Uterus (tissue), 3 donors: ENCODE measurements at regions not wholly inside any gene's neighbourhood (a gene's known extent, or its start where the extent isn't known, plus 50 kb on each side); places are given as distances from the start of the nearest gene placed in this dataset.

Experiments used
- DNase-seq, 2 donors: peaks; one replicate each; pipeline ENCODE4 v3.0.0-alpha.2; 2019 to 2020
- H3K27ac ChIP-seq, 2 donors: fragments of 200-600 bp; sonication (generic); 1 replicate in 1 of 2; 2 replicates in 1 of 2; pipeline ENCODE4 v1.5.1; 2016 to 2018
- H3K27me3 ChIP-seq, 2 donors: fragments of 200-600 bp; sonication (generic); one replicate each; pipeline ENCODE4 v1.5.1; 2018 to 2019; ENCODE audit warnings: control low read depth in 1 of 2
- H3K36me3 ChIP-seq, 2 donors: fragments of 200-600 bp; sonication (generic); one replicate each; pipeline ENCODE4 v1.5.1; 2019; ENCODE audit warnings: control low read depth in 1 of 2
- H3K4me1 ChIP-seq, 2 donors: fragments of 200-600 bp; sonication (generic); one replicate each; pipeline ENCODE4 v1.5.1; 2018 to 2019; ENCODE audit warnings: control low read depth in 1 of 2
- H3K4me3 ChIP-seq, 2 donors: fragments of 200-600 bp; sonication (generic); 1 replicate in 1 of 2; 2 replicates in 1 of 2; pipeline ENCODE4 v1.5.1; 2018 to 2019; ENCODE audit warnings: mild to moderate bottlenecking in 1 of 2
- H3K9me3 ChIP-seq, 2 donors: fragments of 200-600 bp; sonication (generic); one replicate each; pipeline ENCODE4 v1.5.1; 2019; ENCODE audit warnings: control low read depth in 1 of 2
- POLR2A ChIP-seq, 2 donors: fragments of 450-650 bp; IDR thresholded peaks; one replicate each; pipeline ENCODE4 v1.6.1; 2016; ENCODE audit warnings: antibody characterized with exemption in 2 of 2, mild to moderate bottlenecking in 1 of 2, moderate library complexity in 1 of 2
- intact Hi-C: fragments of 100-400 bp; cut with DNase I; formaldehyde crosslinking; loops from one replicate; pipeline ENCODE4 v1.15.1; 2023; ENCODE audit warnings: low total_unique reads
- TF ChIP-seq, protein P1 (sequence below), 4 experiments: fragments of 200-600 bp in 2 of 4; fragments of 450-650 bp in 2 of 4; sonication (generic) in 2 of 4; IDR thresholded peaks; one replicate each; pipeline ENCODE4 v1.5.1; 2016 to 2019; ENCODE audit warnings: antibody characterized with exemption in 4 of 4, mild to moderate bottlenecking in 2 of 4, moderate library complexity in 1 of 4
- donor health status: DM: yes; HTN: yes; CAD: no.

DNA sequence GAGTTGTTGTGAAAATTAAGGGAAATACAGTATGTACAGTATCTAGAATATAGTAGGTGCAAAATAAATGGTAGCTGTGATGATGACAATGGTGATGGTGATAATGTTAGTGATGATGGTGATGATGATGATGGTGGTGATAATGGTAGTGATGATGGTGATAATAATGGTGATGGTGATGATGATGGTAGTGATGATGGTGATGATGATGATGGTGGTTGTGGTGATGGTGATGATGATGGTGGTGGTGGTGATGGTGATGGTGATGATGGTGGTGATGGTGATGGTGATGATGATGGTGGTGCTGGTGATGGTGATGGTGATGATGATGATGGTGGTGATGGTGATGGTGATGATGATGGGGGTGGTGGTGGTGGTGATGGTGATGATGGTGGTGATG is 91.3 kb upstream of the FOXF1 start:
- Histone ChIP-seq H3K27ac (no peak overlapping the region), H3K36me3 (no peaks in the 10 kb centered on the region)
- TF ChIP-seq, protein P1, sequence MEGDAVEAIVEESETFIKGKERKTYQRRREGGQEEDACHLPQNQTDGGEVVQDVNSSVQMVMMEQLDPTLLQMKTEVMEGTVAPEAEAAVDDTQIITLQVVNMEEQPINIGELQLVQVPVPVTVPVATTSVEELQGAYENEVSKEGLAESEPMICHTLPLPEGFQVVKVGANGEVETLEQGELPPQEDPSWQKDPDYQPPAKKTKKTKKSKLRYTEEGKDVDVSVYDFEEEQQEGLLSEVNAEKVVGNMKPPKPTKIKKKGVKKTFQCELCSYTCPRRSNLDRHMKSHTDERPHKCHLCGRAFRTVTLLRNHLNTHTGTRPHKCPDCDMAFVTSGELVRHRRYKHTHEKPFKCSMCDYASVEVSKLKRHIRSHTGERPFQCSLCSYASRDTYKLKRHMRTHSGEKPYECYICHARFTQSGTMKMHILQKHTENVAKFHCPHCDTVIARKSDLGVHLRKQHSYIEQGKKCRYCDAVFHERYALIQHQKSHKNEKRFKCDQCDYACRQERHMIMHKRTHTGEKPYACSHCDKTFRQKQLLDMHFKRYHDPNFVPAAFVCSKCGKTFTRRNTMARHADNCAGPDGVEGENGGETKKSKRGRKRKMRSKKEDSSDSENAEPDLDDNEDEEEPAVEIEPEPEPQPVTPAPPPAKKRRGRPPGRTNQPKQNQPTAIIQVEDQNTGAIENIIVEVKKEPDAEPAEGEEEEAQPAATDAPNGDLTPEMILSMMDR (IDR thresholded peaks at IDR 0.05): no peak
- no peak for TF ChIP-seq POLR2A (IDR thresholded peaks at IDR 0.05)

DNA sequence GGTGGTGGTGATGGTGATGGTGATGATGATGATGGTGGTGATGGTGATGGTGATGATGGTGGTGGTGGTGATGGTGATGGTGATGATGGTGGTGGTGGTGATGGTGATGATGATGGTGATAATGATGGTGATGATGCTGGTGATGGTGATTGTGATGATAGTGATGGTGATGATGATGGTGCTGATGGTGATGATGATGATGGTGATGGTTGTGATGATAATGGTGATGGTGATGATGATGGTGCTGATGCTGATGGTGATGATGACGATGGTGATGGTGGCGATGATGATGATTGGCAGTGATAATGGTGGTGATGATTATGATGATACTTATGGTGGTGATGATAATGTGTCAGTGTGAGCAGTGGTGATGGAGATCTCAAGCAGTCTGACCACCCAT is 90.8 kb upstream of the FOXF1 start:
- H3K9me3 ChIP-seq: peaks cover 0 to 9% of the 10 kb centered on the region in 2 donors
- intact Hi-C loops: no loop called here
- no peak overlapping the region for H3K27ac ChIP-seq
- no peaks in the 10 kb centered on the region for H3K27me3 ChIP-seq
- no peak overlapping the region for H3K4me3 ChIP-seq
- no peaks in the 10 kb centered on the region for H3K4me1 ChIP-seq
- no peaks in the 10 kb centered on the region for H3K36me3 ChIP-seq
- TF ChIP-seq, protein P1 (IDR thresholded peaks at IDR 0.05): no peak
- TF ChIP-seq POLR2A (IDR thresholded peaks at IDR 0.05): no peak
- no peak for DNase-seq

More for the DNA sequence above, 91.3 kb upstream of the FOXF1 start:
- no peak for DNase-seq
- Histone ChIP-seq H3K27me3 (no peaks in the 10 kb centered on the region), H3K4me1 (no peaks in the 10 kb centered on the region), H3K4me3 (no peak overlapping the region), H3K9me3 (peaks cover 0 to 9% of the 10 kb centered on the region in 2 donors)
- intact Hi-C loops: no loop called here

DNA sequence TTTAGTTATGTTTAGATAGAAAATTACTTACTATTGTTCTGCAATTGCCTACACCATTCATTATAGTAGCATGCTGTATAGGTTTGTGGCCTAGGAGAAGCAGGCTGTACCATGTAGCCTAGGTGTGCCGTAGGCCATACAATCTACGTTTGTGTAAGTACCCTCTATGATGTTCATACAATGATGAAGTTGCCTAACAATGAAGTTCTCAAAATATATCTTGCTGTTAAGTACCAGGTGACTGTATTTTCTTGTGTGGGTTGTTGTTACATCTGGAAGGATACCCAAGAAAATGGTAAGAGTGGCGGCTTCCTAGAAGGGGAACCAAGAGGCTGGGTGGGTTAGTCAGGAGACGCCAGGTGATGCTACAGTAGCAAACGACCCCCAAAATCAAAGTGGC is 88.3 kb upstream of the FOXF1 start:
- Histone ChIP-seq H3K4me3 (no peak overlapping the region), H3K27ac (no peak overlapping the region), H3K4me1 (no peaks in the 10 kb centered on the region), H3K36me3 (no peaks in the 10 kb centered on the region), H3K27me3 (no peaks in the 10 kb centered on the region), H3K9me3 (peaks cover 0 to 9% of the 10 kb centered on the region in 2 donors)
- intact Hi-C loops: no loop called here
- DNase-seq: no peak
- TF ChIP-seq POLR2A (IDR thresholded peaks at IDR 0.05): no peak
- TF ChIP-seq, protein P1 (IDR thresholded peaks at IDR 0.05): no peak

DNA sequence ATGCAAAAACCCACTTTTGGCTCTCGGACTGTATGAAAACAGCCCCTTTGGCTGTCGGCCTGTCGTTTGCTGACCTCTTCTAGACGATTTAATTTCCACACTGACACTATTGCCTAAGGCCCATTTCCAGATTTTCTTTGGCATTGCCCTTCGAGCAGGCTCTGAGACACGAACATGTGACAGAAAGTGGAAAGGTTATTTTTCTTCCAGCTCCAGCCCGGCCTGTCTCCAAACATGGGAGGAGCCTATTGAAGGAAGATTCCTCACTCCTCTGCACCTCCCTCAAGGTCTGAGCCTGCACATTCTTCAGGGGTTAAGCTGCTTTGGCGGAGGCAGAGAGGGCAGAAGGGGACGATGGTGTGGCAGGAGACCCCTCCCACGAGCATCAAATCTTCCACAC is 85.9 kb upstream of the FOXF1 start:
- TF ChIP-seq POLR2A (IDR thresholded peaks at IDR 0.05): no peak
- TF ChIP-seq, protein P1 (IDR thresholded peaks at IDR 0.05): no peak
- Histone ChIP-seq H3K4me3 (no peak overlapping the region), H3K4me1 (no peaks in the 10 kb centered on the region), H3K36me3 (no peaks in the 10 kb centered on the region), H3K27ac (no peak overlapping the region), H3K9me3 (peaks cover 0 to 9% of the 10 kb centered on the region in 2 donors), H3K27me3 (no peaks in the 10 kb centered on the region)
- no peak for DNase-seq
- intact Hi-C loops: no loop called here

DNA sequence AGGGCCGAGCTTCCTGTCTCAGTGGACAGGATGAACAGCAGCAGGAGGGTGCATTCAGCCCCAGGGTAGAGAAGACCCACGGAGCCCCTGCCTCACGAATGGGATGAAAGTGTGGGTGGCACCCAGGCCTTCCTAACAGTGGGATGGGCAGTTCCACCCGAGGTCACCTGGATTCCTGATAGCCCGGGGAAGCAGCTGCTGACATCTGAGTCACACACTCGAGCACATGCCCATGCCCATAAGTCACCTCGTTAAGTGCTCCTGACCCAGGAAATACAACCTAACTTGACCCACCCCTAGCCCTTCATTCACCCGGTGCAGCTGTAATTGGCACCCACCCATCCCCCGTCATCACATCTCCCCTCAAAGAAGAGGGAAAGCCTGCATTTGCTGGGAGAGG is 85.3 kb upstream of the FOXF1 start:
- TF ChIP-seq POLR2A (IDR thresholded peaks at IDR 0.05): no peak
- TF ChIP-seq, protein P1 (IDR thresholded peaks at IDR 0.05): no peak
- Histone ChIP-seq H3K27ac (no peak overlapping the region), H3K27me3 (no peaks in the 10 kb centered on the region), H3K9me3 (peaks cover 0 to 9% of the 10 kb centered on the region in 2 donors), H3K4me3 (no peak overlapping the region), H3K36me3 (no peaks in the 10 kb centered on the region), H3K4me1 (no peaks in the 10 kb centered on the region)
- no peak for DNase-seq
- intact Hi-C loops: no loop called here
